GM10248 (cell line): ENCODE measurements at regions not wholly inside any gene's neighbourhood (a gene's known extent, or its start where the extent isn't known, plus 50 kb on each side); places are given as distances from the start of the nearest gene placed in this dataset.

ENCODE experiments used
- CTCF ChIA-PET: fragments of 300-600 bp; sonication (Branson Sonifier 250); formaldehyde crosslinking; extraction: SDS; loops from one replicate; lab custom pipeline; 2021; ENCODE audit warnings: antibody characterized with exemption; lab: Yijun Ruan, JAX
- POLR2A ChIA-PET: fragments of 350-650 bp; sonication (Branson Sonifier 250); formaldehyde crosslinking; extraction: SDS; loops from one replicate; lab custom pipeline; 2020; ENCODE audit warnings: antibody characterized with exemption; lab: Yijun Ruan, JAX
- DNase-seq: peaks from one replicate; pipeline ENCODE4 v3.0.0; 2012; ENCODE audit errors: extremely low spot score
- TF ChIP-seq, protein P1 (sequence below): IDR thresholded peaks from 2 replicates; pipeline ENCODE4 v1.5.1; 2012; ENCODE audit warnings: mild to moderate bottlenecking, low read depth; ENCODE audit errors: extremely low read depth, missing control alignments, control extremely low read depth

DNA sequence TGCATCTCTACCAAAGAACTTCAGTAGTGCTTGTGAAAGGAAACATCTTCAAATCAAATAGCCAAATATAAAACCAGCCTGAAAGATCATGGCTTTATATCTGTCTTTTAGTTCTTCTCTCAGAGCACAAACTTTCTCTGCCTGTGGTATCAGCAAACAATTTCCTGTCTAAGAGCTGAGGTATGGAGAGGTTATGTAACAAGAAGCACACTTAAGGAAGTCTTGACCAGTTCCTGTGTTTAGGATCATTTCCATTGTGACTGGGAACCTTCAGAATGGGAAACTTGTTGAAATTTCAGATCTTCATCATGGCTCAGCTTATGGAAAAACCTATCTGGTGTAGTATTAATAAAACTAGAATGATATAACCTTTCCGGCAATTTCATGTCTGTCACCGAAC, 148.8 kb downstream of the MBL2 start:
- POLR2A ChIA-PET = no interaction called here

GRCh38 chr10:52627279-52627678, 145.3 kb downstream of the MBL2 start:
- DNase-seq = no peak
- TF ChIP-seq, protein P1, sequence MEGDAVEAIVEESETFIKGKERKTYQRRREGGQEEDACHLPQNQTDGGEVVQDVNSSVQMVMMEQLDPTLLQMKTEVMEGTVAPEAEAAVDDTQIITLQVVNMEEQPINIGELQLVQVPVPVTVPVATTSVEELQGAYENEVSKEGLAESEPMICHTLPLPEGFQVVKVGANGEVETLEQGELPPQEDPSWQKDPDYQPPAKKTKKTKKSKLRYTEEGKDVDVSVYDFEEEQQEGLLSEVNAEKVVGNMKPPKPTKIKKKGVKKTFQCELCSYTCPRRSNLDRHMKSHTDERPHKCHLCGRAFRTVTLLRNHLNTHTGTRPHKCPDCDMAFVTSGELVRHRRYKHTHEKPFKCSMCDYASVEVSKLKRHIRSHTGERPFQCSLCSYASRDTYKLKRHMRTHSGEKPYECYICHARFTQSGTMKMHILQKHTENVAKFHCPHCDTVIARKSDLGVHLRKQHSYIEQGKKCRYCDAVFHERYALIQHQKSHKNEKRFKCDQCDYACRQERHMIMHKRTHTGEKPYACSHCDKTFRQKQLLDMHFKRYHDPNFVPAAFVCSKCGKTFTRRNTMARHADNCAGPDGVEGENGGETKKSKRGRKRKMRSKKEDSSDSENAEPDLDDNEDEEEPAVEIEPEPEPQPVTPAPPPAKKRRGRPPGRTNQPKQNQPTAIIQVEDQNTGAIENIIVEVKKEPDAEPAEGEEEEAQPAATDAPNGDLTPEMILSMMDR = no peak
- POLR2A ChIA-PET = no interaction called here
- CTCF ChIA-PET = interaction anchor here (0.7 to 4.1 kb wide), 2 partner anchors 17 to 36 kb away, joined by 3 to 21 read pairs; no protein-coding TSS in a partner anchor

More for the DNA sequence above, 148.8 kb downstream of the MBL2 start:
- TF ChIP-seq, protein P1 = no peak
- DNase-seq = no peak
- CTCF ChIA-PET = interaction anchor here (1.3 to 2.0 kb wide), 2 partner anchors 15 to 21 kb away, joined by 3 to 8 read pairs; no protein-coding TSS in a partner anchor

GRCh38 chr10:52631146-52631545, 141.4 kb downstream of the MBL2 start:
- DNase-seq = no peak
- POLR2A ChIA-PET = no interaction called here
- TF ChIP-seq, protein P1 = no peak
- CTCF ChIA-PET = no interaction called here

DNA sequence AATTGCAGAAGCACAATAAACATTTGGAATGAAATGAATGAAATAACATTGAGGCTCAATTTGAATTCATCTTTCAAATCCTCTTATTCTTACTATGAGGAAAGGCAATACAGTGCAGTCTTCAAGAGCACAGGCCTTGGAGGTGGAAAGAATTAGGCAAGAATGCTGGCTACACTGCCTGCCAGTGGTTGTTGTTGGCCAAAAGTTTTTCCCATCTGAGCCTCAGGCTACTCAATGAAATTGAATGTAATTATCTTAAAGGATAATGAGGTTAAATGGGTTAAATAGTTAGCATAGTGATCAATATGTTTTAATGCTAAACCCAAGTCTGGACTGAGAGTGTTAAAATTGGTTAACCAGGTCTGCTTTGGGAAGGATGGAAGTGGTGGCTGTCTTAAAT, 140.9 kb downstream of the MBL2 start:
- no peak for DNase-seq
- ChIA-PET POLR2A (no interaction called here), CTCF (no interaction called here)
- TF ChIP-seq, protein P1 = no peak

DNA sequence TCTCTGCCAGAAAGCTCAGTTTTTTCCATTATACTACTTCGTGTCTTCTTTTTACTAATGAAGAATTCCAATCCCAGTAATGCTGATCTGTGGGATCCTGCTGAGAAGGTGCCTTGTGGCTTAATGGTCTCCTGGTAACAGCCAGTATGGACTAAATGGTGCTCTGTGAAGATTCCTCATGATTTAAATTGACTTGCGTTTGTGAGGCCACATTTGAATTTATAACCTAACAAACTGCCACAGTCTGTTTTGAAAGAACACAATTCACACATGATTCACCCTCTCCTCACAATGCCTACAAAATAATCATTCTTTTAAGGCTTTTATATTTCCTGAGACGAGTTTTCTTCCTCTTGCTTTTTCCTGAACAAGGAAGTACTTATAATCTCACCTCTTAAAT, 140.0 kb downstream of the MBL2 start:
- ChIA-PET POLR2A (no interaction called here), CTCF (interaction anchor here (0.6 kb wide), 1 partner anchor 12 kb away, joined by 3 read pairs; no protein-coding TSS in a partner anchor)
- TF ChIP-seq, protein P1 = no peak
- DNase-seq = no peak

DNA sequence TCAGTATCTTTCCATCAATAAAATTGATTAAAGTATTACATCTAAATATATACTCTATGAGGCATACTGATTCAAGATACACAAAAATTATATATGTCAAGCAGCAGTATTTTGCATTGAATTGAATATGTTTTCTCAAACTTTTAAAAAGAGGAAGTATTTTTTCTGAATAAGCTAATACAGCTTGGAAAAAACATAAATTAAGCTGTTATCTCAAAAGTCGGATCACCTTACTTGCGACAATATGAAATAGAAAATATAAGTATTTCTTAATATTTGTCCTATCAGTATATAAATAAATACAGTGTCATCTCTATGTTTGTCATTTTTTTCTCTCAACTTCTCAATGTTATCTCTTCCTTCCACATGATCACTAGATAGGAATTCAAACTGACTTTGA, 139.3 kb downstream of the MBL2 start:
- no peak for DNase-seq
- ChIA-PET CTCF (no interaction called here), POLR2A (no interaction called here)
- TF ChIP-seq, protein P1 = no peak

- ChIA-PET POLR2A (no interaction called here), CTCF (no interaction called here)
- DNase-seq = no peak
- TF ChIP-seq, protein P1 = no peak
Observed at GRCh38 chr10:52635651-52636050, 136.9 kb downstream of the MBL2 start.
